Skeletal muscle tissue (tissue), 3 donors: ENCODE measurements at regions not wholly inside any gene's neighbourhood (a gene's known extent, or its start where the extent isn't known, plus 50 kb on each side); places are given as distances from the start of the nearest gene placed in this dataset.

Experiments
- H3K27ac ChIP-seq: one replicate; pipeline ENCODE4 v1.7.0; 2013; ENCODE audit warnings: mild to moderate bottlenecking, low read depth, low read length, inconsistent platforms
- H3K27me3 ChIP-seq, 3 donors: one replicate each; pipeline ENCODE4 v1.7.0; 2013; ENCODE audit warnings: low read length in 3 of 3; ENCODE audit not compliant: control insufficient read depth in 3 of 3, insufficient read depth in 3 of 3
- H3K36me3 ChIP-seq, 3 donors: one replicate each; pipeline ENCODE4 v1.7.0; 2013; ENCODE audit warnings: low read length in 3 of 3; ENCODE audit not compliant: control insufficient read depth in 3 of 3, insufficient read depth in 3 of 3
- H3K4me1 ChIP-seq, 3 donors: one replicate each; pipeline ENCODE4 v1.7.0; 2013; ENCODE audit warnings: low read length in 3 of 3, mild to moderate bottlenecking in 3 of 3; ENCODE audit not compliant: control insufficient read depth in 3 of 3, insufficient read depth in 3 of 3
- H3K4me3 ChIP-seq, 3 donors: one replicate each; pipeline ENCODE4 v1.7.0; 2013; ENCODE audit warnings: low read length in 3 of 3
- H3K9ac ChIP-seq, 3 donors: one replicate each; pipeline ENCODE4 v1.7.0; 2013; ENCODE audit warnings: low read length in 3 of 3, mild to moderate bottlenecking in 3 of 3, moderate library complexity in 2 of 3, low read depth in 1 of 3
- H3K9me3 ChIP-seq, 3 donors: one replicate each; pipeline ENCODE4 v1.7.0; 2013; ENCODE audit warnings: low read length in 3 of 3; ENCODE audit not compliant: control insufficient read depth in 3 of 3
- donor health status: Osteomylitis.

DNA sequence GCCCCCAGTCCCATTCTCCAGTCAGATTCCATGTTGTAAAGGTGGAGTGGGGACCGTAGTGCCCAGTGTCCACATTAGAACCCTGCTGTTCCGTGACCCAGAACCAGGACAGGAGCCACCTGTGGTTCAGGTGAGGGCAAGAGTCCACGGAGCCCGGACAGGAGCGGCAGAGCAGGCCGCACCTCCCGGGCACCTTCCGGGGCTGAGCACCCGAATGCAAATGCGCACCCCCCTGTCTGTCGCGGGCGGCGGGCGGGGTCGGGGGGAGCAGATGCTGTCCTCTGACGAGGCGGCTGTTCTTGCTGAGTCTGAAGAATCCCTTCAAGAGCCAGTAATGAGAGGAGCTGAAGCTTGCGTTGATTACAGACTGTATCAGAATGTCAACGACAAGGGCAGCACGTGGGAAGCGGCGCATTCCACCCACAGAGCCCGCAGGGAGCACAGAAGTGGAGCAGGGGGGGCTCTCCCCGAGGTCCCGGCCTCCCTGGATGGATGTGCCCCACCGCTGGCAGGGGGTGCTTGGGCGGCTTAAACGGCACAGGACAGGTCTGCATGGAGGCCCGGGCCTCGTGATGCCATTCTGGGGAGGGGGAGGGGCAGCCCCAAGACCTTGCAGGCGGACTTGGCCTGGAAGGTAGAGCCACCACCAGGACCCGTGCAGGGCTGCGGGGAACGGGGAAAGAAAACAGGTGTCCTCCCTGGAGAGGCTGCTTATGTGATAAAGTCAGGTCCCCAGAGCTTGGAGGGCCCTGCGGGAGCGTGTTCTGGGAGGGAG, 407.5 kb upstream of the RNF32 start:
- Histone ChIP-seq H3K9me3 (peaks cover 0 to 9% (median 5%) of the 10 kb centered on the region in 3 donors), H3K36me3 (no peaks in the 10 kb centered on the region), H3K27ac (no peak overlapping the region), H3K4me3 (no peak overlapping the region), H3K4me1 (no peaks in the 10 kb centered on the region), H3K27me3 (peaks cover 0 to 3% (median 0%) of the 10 kb centered on the region in 3 donors), H3K9ac (no peak overlapping the region)

DNA sequence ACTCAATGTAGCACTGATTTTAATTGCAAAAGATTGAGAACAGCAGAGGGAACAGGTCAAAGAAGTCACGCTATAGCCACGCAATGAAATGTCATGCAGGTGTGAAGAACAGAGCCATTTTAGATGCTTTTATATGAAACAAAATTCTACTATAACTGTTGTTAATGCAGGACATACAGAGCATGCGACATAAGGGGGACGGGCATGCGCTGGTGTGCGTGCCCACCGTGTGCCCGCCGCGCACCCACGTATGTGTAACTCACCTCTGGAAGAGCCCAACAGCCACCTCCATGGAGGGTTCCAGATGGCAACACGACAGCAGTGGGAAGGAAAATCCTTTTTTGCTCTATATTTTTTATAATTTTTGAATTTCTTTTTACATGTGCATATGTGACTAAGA, 410.0 kb upstream of the RNF32 start:
- no peak overlapping the region for H3K4me3 ChIP-seq
- no peaks in the 10 kb centered on the region for H3K27me3 ChIP-seq
- H3K9ac ChIP-seq = no peak overlapping the region

DNA sequence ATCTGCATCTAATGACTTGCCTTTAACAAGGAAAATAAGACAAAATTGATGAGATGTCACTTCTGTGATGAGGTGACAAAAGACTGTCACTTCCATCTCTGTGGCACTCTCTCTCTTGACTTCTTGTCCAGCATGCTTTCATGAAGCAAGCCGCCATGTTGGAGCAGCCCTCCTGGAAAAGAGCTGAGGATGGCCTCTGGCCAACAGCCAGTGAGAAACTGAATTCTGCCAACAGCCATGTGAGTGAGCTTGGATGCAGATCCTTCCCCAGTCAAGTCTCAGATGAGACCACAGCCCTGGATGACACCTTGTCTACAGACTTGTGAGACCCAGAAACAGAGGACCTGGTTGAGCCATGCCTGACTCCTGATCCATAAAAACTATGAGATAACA, 412.6 kb upstream of the SHH start:
- Histone ChIP-seq H3K36me3 (no peaks in the 10 kb centered on the region), H3K27me3 (peaks cover 0 to 2% (median 0%) of the 10 kb centered on the region in 3 donors), H3K9ac (no peak overlapping the region), H3K9me3 (peaks cover 3 to 14% (median 4%) of the 10 kb centered on the region in 3 donors), H3K4me3 (no peak overlapping the region), H3K27ac (no peak overlapping the region), H3K4me1 (no peaks in the 10 kb centered on the region)

More for the DNA sequence above, 410.0 kb upstream of the RNF32 start:
- no peaks in the 10 kb centered on the region for H3K4me1 ChIP-seq
- H3K27ac ChIP-seq = no peak overlapping the region
- H3K36me3 ChIP-seq = no peaks in the 10 kb centered on the region
- H3K9me3 ChIP-seq = peaks cover 0 to 8% (median 2%) of the 10 kb centered on the region in 3 donors

DNA sequence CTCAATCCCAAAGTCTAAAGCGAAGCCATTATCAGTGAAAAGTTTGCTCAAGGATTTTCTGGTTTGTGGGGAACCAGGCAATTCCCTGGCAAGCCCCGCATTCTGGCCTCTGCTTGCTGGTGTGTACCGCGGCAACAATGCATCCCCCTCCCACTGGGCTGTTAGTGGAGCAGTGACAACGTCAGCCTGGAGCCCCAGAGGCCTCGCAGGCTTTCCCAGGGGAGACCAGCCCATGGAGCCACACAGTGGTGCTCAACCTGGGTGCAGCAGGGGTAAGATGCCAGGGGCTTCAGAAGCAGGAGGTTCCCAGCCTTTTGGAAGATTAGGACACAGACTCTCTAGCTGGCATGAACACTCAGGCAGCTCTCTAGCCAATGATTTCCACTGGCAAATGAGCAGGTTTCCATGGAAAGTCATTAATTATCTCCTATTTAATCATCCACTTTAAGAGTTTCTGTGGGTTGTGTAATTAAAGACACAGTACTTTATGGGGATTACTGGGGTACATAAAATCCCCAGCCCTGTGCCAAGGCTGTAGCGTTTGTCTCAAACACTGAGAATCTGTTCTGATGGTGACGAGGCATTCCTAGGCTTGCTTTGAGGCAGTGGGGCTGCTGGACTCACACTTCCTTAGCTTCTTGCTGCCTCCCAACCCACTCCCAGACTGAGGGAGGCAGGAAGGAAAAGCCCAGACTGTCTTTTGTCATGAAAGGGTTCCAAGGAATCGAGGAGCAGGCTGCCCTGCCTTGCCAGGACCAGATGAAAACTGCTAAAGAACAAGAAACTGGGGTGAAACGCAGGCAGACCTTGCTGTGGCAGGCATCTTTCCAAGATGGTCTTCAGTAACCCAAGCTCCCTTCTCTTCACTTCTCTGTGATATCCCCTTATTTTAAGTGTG, 411.9 kb upstream of the SHH start:
- H3K36me3 ChIP-seq = no peaks in the 10 kb centered on the region
- no peaks in the 10 kb centered on the region for H3K4me1 ChIP-seq
- H3K27ac ChIP-seq = no peak overlapping the region
- peaks cover 0 to 3% (median 0%) of the 10 kb centered on the region in 3 donors for H3K27me3 ChIP-seq
- peaks cover 3 to 14% (median 4%) of the 10 kb centered on the region in 3 donors for H3K9me3 ChIP-seq
- no peak overlapping the region for H3K9ac ChIP-seq
- H3K4me3 ChIP-seq = no peak overlapping the region

DNA sequence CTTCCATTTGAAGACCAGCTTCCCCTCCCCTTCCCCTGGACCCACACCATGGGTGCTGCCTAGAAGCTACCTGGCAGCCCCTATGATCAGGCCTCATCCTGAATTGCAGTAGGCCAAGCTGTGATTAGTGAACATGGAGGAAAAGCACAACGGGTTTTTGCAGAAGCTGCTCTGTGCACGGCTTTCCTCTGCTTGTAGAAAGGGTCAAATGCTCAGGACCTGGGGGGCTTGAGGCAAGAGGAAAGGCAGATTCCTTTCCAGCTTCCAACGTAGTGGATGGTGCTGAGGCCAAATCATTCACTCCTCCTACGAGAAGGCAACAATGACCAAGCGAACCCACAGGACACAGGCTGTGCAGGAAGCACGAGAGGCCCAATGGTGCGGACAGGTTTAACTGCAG, 410.3 kb upstream of the SHH start:
- no peaks in the 10 kb centered on the region for H3K36me3 ChIP-seq
- H3K9me3 ChIP-seq = peaks cover 2 to 9% (median 3%) of the 10 kb centered on the region in 3 donors
- H3K27me3 ChIP-seq = peaks cover 0 to 6% (median 0%) of the 10 kb centered on the region in 3 donors
- H3K4me3 ChIP-seq = no peak overlapping the region
- no peak overlapping the region for H3K9ac ChIP-seq
- H3K4me1 ChIP-seq = no peaks in the 10 kb centered on the region
- H3K27ac ChIP-seq = no peak overlapping the region

DNA sequence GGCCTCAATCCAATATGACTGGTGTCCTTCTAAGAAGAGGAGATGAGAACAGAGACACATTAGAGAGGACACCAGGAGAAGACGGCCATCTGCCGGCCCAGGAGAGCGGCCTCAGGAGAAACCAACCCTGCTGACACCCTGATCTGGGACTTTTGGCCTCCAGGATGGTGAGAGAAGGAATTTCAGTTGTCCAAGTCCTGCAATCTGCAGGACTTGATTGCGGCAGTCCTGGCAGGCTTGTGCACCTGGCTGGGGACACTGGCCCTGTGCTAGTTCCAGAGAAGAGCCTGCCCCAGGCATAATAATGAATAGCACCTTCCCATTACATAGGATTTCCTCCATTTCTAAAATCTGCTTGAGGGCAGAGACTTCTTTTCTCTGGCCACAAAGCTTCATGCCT, 409.9 kb upstream of the SHH start:
- H3K27ac ChIP-seq = no peak overlapping the region
- peaks cover 0 to 6% (median 0%) of the 10 kb centered on the region in 3 donors for H3K27me3 ChIP-seq
- H3K4me1 ChIP-seq = no peaks in the 10 kb centered on the region
- H3K9ac ChIP-seq = no peak overlapping the region
- no peak overlapping the region for H3K4me3 ChIP-seq
- no peaks in the 10 kb centered on the region for H3K36me3 ChIP-seq
- peaks cover 2 to 9% (median 3%) of the 10 kb centered on the region in 3 donors for H3K9me3 ChIP-seq

DNA sequence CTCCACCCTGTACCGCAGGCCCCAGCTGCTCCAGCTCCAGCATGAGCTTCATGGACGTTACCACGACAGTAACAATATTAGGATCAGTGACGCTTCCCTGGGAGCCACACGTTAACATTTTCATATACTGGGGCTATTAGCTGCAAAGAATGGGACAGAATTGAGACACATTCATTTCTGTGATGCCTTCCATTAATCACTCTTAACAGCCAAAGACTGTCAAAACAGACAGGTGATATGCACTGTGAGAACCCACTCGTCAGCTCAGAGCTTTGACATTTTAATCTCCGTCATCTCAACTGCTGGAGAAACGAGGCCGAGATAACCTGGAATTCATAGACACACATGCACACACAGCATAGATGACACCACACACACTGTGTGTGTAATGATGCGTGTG, 408.4 kb upstream of the SHH start:
- peaks cover 0 to 6% (median 0%) of the 10 kb centered on the region in 3 donors for H3K27me3 ChIP-seq
- no peaks in the 10 kb centered on the region for H3K36me3 ChIP-seq
- no peaks in the 10 kb centered on the region for H3K4me1 ChIP-seq
- H3K27ac ChIP-seq = no peak overlapping the region
- peaks cover 2 to 9% (median 3%) of the 10 kb centered on the region in 3 donors for H3K9me3 ChIP-seq
- H3K9ac ChIP-seq = no peak overlapping the region
- H3K4me3 ChIP-seq = no peak overlapping the region

DNA sequence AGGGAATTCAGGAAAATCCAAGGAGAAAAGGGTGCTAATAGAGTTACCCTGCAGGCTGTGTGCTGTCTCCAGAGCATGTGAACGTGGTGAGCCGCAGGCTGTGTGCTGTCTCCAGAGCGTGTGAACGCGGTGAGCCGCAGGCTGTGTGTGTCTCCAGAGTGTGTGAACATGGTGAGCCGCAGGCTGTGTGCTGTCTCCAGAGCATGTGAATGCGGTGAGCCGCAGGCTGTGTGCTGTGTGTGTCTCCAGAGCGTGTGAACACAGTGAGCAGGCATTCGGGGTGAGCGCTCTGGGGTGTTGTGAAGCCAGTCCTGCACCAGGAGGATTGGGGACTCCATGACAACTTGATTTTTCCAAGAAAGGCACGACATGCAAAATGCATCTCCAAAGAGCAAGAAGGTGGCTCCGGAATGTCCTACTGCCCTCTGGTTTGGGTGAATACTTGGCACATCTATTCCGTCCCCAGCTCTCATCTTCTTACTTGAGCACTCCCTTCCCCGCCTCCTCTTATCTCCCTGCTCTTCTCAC, 407.9 kb upstream of the SHH start:
- Histone ChIP-seq H3K9ac (no peak overlapping the region), H3K4me1 (no peaks in the 10 kb centered on the region)

DNA sequence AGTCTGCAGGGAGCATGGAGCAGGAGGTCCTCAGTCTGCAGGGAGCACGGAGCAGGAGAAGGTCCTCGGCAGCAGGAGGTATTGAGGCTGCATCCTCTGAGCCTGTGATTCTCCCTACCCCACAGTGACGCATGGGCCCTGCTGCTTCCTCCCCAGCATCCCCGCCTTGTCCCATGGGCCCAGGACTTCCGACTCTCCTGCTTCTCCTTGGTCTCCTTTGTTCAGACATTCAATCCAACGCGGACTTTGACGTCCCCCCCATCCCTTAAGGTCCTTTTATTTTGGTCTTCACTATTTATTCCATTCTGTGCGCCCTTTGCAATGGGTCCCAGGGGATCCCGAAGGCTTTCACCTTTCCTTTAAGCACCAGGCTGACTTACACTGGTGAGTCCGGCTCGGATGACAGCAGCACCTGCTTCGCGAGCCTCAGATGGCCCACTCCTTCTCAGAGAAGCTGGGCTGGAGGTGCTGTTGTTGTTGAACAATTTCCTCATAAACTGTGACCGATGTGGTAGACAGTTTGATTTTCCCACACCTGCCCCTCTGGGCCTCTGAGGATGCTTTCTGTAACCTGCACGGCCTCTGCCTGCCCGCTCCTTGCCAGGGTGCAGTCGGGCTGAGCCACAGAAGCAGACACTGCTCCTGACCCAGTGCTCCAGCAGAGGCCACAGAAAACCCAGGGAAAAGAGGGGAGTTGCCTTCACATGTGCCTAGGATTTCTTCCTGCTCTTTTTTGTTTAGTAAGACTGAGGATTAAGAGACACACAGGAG, 407.2 kb upstream of the SHH start:
- Histone ChIP-seq H3K9me3 (peaks cover 0 to 4% (median 0%) of the 10 kb centered on the region in 3 donors), H3K27ac (no peak overlapping the region), H3K36me3 (no peaks in the 10 kb centered on the region), H3K4me3 (no peak overlapping the region), H3K27me3 (peaks cover 0 to 6% (median 0%) of the 10 kb centered on the region in 3 donors), H3K4me1 (no peaks in the 10 kb centered on the region), H3K9ac (no peak overlapping the region)

More for the DNA sequence above, 407.9 kb upstream of the SHH start:
- no peaks in the 10 kb centered on the region for H3K36me3 ChIP-seq
- peaks cover 2 to 9% (median 2%) of the 10 kb centered on the region in 3 donors for H3K9me3 ChIP-seq
- peaks cover 0 to 6% (median 0%) of the 10 kb centered on the region in 3 donors for H3K27me3 ChIP-seq
- H3K4me3 ChIP-seq = no peak overlapping the region
- H3K27ac ChIP-seq = no peak overlapping the region
